Superior temporal gyrus (tissue), 1 donor: ENCODE measurements at regions not wholly inside any gene's neighbourhood (a gene's known extent, or its start where the extent isn't known, plus 50 kb on each side); places are given as distances from the start of the nearest gene placed in this dataset.

ENCODE experiments used
- DNase-seq: peaks from one replicate; pipeline ENCODE4 v3.0.0-alpha.2; 2016; ENCODE audit errors: extremely low spot score

GRCh38 chr4:82034878-82035277 is 338.9 kb downstream of the HNRNPD start:
- DNase-seq: no peak

GRCh38 chr4:82033862-82034261 is 339.9 kb downstream of the HNRNPD start:
- no peak for DNase-seq

- no peak for DNase-seq
Measured at GRCh38 chr4:82031376-82031927, 342.3 kb downstream of the HNRNPD start.

GRCh38 chr4:82017680-82018079 is 356.1 kb downstream of the HNRNPD start:
- DNase-seq: no peak

GRCh38 chr4:82005158-82005557 is 368.6 kb downstream of the HNRNPD start:
- DNase-seq: no peak

- no peak for DNase-seq
Measured at GRCh38 chr4:81997313-81997712, 376.5 kb downstream of the HNRNPD start.

- DNase-seq: no peak
Measured at GRCh38 chr4:81990898-81991297, 382.9 kb downstream of the HNRNPD start.

GRCh38 chr4:81990211-81990610 is 383.6 kb downstream of the HNRNPD start:
- DNase-seq: no peak

GRCh38 chr4:81989202-81989601 is 384.6 kb downstream of the HNRNPD start:
- DNase-seq: no peak

- DNase-seq: no peak
Measured at GRCh38 chr4:81988178-81988577, 385.6 kb downstream of the HNRNPD start.

GRCh38 chr4:81984746-81985145 is 389.0 kb downstream of the HNRNPD start:
- no peak for DNase-seq

- DNase-seq: no peak
Measured at GRCh38 chr4:81982846-81983540, 390.8 kb downstream of the HNRNPD start.

GRCh38 chr4:81981218-81981617 is 392.6 kb downstream of the HNRNPD start:
- DNase-seq: no peak

- DNase-seq: no peak
Measured at GRCh38 chr4:81974523-81974922, 399.3 kb downstream of the HNRNPD start.

GRCh38 chr4:81971637-81972381 is 402.0 kb downstream of the HNRNPD start:
- no peak for DNase-seq

GRCh38 chr4:81971061-81971460 is 402.7 kb downstream of the HNRNPD start:
- no peak for DNase-seq

GRCh38 chr4:81970454-81970853 is 403.3 kb downstream of the HNRNPD start:
- DNase-seq: no peak

- no peak for DNase-seq
Measured at GRCh38 chr4:81966676-81967075, 407.1 kb downstream of the HNRNPD start.

GRCh38 chr4:81965911-81966310 is 407.9 kb downstream of the HNRNPD start:
- no peak for DNase-seq

- DNase-seq: no peak
Measured at GRCh38 chr4:81965454-81965853, 408.3 kb downstream of the HNRNPD start.

GRCh38 chr4:81963763-81964020 is 410.1 kb downstream of the HNRNPD start:
- DNase-seq: no peak

- DNase-seq: no peak
Measured at GRCh38 chr4:81963015-81963762, 410.6 kb downstream of the HNRNPD start.

GRCh38 chr4:81960961-81961360 is 412.8 kb downstream of the HNRNPD start:
- no peak for DNase-seq
